ENCODE measurements at regions not wholly inside any gene's neighbourhood (a gene's known extent, or its start where the extent isn't known, plus 50 kb on each side); places are given as distances from the start of the nearest gene placed in this dataset.

- TF ChIP-seq NR2C2 (CRISPR knock-in tag; IDR thresholded peaks at IDR 0.05): no peak
- TF ChIP-seq CTCF (IDR thresholded peaks at IDR 0.05): no peak
- no peak for TF ChIP-seq MAX (CRISPR knock-in tag; IDR thresholded peaks at IDR 0.05)
- no peak for TF ChIP-seq ARID4B (CRISPR knock-in tag; IDR thresholded peaks at IDR 0.05; ENCODE audit: borderline replicate concordance)
- TF ChIP-seq FOXP1 (CRISPR knock-in tag; IDR thresholded peaks at IDR 0.05; ENCODE audit: borderline replicate concordance): no peak
- no peak for TF ChIP-seq AFF4 (CRISPR knock-in tag; IDR thresholded peaks at IDR 0.05; ENCODE audit: borderline replicate concordance)
- TF ChIP-seq USF1 (CRISPR knock-in tag; IDR thresholded peaks at IDR 0.05): no peak
- no peak for TF ChIP-seq PREB (CRISPR knock-in tag; IDR thresholded peaks at IDR 0.05; ENCODE audit: borderline replicate concordance)
- TF ChIP-seq SP1 (CRISPR knock-in tag; conservative IDR thresholded peaks at IDR 0.05): no peak
- TF ChIP-seq GRHL2 (CRISPR knock-in tag; IDR thresholded peaks at IDR 0.05; ENCODE audit: insufficient replicate concordance, severe bottlenecking): no peak
Measured at GRCh38 chr1:184881941-184882913, 92.1 kb downstream of the NIBAN1 start.

Measured in WTC11 (cell line).